HepG2 (cell line): ENCODE measurements at regions not wholly inside any gene's neighbourhood (a gene's known extent, or its start where the extent isn't known, plus 50 kb on each side); places are given as distances from the start of the nearest gene placed in this dataset.

Experiments
- ARNT ChIP-seq: fragments of 450-650 bp; IDR thresholded peaks from 2 replicates; pipeline ENCODE4 v1.6.1; 2017
- CEBPB ChIP-seq: IDR thresholded peaks from 2 replicates; pipeline ENCODE4 v1.6.1; 2011; ENCODE audit warnings: low read depth, low read length, improper control_type of control experiment, borderline replicate concordance
- CREB1 ChIP-seq, 2 experiments: fragments of 450-650 bp in 1 of 2; IDR thresholded peaks; 2 replicates each; pipeline ENCODE4 v1.6.1; 2016 to 2017; ENCODE audit warnings: control low read depth in 1 of 2, mild to moderate bottlenecking in 1 of 2, missing compliant biosample characterization in 1 of 2, missing genetic modification characterization in 1 of 2
- DPF2 ChIP-seq: sonication (generic); formaldehyde crosslinking; IDR thresholded peaks from 2 replicates; pipeline ENCODE4 v1.4.0; 2020; ENCODE audit warnings: mild to moderate bottlenecking, low read depth, missing genetic modification reagents, borderline replicate concordance
- ESRRA ChIP-seq: sonication (generic); formaldehyde crosslinking; IDR thresholded peaks from 2 replicates; pipeline ENCODE4 v1.5.1; 2020; ENCODE audit warnings: mild to moderate bottlenecking, low read depth, missing genetic modification reagents
- ETV6 ChIP-seq: sonication (generic); formaldehyde crosslinking; conservative IDR thresholded peaks from 2 replicates; pipeline ENCODE4 v1.4.0; 2020; ENCODE audit warnings: missing genetic modification reagents
- KDM1A ChIP-seq: IDR thresholded peaks from 2 replicates; pipeline ENCODE4 v1.6.1; 2016; ENCODE audit warnings: missing compliant biosample characterization
- MBNL3 ChIP-seq: fragments of 250-450 bp; sonication (Bioruptor Pico); conservative IDR thresholded peaks from 2 replicates; pipeline ENCODE4 v1.8.0; 2022; ENCODE audit warnings: mild to moderate bottlenecking, inconsistent platforms
- POGZ ChIP-seq: sonication (generic); formaldehyde crosslinking; IDR thresholded peaks from 2 replicates; pipeline ENCODE4 v1.4.0; 2020; ENCODE audit warnings: mild to moderate bottlenecking, missing genetic modification reagents
- POLR2A ChIP-seq, 2 experiments: IDR thresholded peaks; 2 replicates each; pipeline ENCODE4 v1.6.1; 2011; ENCODE audit warnings: low read depth in 2 of 2, low read length in 2 of 2, mild to moderate bottlenecking in 1 of 2, moderate library complexity in 1 of 2; ENCODE audit not compliant: insufficient read depth in 1 of 2
- PRPF4 ChIP-seq: fragments of 200-400 bp; formaldehyde crosslinking; IDR thresholded peaks from 2 replicates; pipeline ENCODE4 v1.6.1; 2016; ENCODE audit warnings: low read length, low read depth; ENCODE audit not compliant: poor library complexity, severe bottlenecking
- RARG ChIP-seq: sonication (generic); formaldehyde crosslinking; IDR thresholded peaks from 2 replicates; pipeline ENCODE4 v1.4.0; 2020; ENCODE audit warnings: low read depth, mild to moderate bottlenecking, missing genetic modification reagents
- SAP130 ChIP-seq: IDR thresholded peaks from 2 replicates; pipeline ENCODE4 v1.6.1; 2016; ENCODE audit warnings: low read depth
- TGIF2 ChIP-seq: IDR thresholded peaks from 2 replicates; pipeline ENCODE4 v1.6.1; 2016; ENCODE audit warnings: control low read depth, missing compliant biosample characterization
- ZNF260 ChIP-seq: sonication (generic); formaldehyde crosslinking; IDR thresholded peaks from 2 replicates; pipeline ENCODE4 v1.4.0; 2020; ENCODE audit warnings: missing genetic modification reagents, low read depth, mild to moderate bottlenecking, borderline replicate concordance
- ZNF468 ChIP-seq: sonication (generic); formaldehyde crosslinking; IDR thresholded peaks from 2 replicates; pipeline ENCODE4 v1.8.0; 2022; ENCODE audit warnings: mild to moderate bottlenecking, moderate library complexity, missing genetic modification reagents
- ZNF510 ChIP-seq: sonication (generic); formaldehyde crosslinking; IDR thresholded peaks from 2 replicates; pipeline ENCODE4 v1.4.0; 2020; ENCODE audit warnings: low read depth, mild to moderate bottlenecking, missing genetic modification reagents
- ZNF780A ChIP-seq: sonication (generic); formaldehyde crosslinking; IDR thresholded peaks from 2 replicates; pipeline ENCODE4 v1.8.0; 2022; ENCODE audit warnings: mild to moderate bottlenecking, missing genetic modification reagents, moderate library complexity
- TF ChIP-seq, protein P1 (sequence below): sonication (generic); formaldehyde crosslinking; IDR thresholded peaks from 2 replicates; pipeline ENCODE4 v1.5.0; 2020; ENCODE audit warnings: missing genetic modification reagents
- TF ChIP-seq, protein P2 (sequence below): IDR thresholded peaks from 2 replicates; pipeline ENCODE4 v1.6.1; 2018; ENCODE audit warnings: missing genetic modification reagents
- TF ChIP-seq, protein P3 (sequence below): IDR thresholded peaks from 2 replicates; pipeline ENCODE4 v1.6.1; 2018; ENCODE audit warnings: missing genetic modification reagents, mild to moderate bottlenecking, missing compliant biosample characterization
- TF ChIP-seq, protein P4 (sequence below): IDR thresholded peaks from 2 replicates; pipeline ENCODE4 v1.6.1; 2012; ENCODE audit warnings: low read depth, low read length, improper control_type of control experiment
- TF ChIP-seq, protein P5 (sequence below): IDR thresholded peaks from 2 replicates; pipeline ENCODE4 v1.6.1; 2016; ENCODE audit warnings: missing genetic modification reagents, missing compliant biosample characterization
- TF ChIP-seq, protein P6 (sequence below): sonication (generic); formaldehyde crosslinking; IDR thresholded peaks from 2 replicates; pipeline ENCODE4 v1.4.0; 2020; ENCODE audit warnings: missing genetic modification reagents

DNA sequence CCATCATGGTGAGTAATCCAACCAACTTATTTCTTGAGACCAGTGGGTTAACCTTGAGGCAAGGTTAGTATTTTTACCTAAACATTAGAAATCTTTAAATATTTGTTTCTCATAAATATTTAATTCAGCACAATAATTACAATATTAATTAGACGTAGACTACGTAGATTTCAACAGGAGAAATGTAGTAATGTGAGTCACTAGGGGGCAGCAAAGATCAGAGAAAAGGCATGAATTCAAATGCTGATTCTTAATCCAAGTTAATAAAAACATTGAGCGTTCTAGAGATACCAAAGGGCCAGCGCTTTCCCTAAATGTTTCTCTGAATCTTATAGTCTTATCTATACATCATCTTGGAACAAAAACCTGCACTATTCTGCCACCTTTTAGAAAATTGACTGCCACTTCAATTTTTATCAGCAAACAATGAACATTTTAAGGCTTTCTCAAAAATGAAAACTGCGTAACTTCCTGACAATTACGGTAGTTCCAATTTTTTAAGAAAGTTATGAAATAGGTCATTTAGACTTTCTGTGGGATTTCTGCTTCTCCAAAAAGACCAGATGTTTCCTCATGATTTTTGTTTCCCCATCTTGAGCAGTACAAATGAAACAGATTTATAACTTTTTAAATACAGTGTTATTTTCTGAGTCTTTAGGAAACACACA is 180.7 kb downstream of the GASK1B start (continued):
- TF ChIP-seq POGZ (CRISPR knock-in tag) (no peak), CREB1 (IDR thresholded peaks at IDR 0.05) (no peak), CREB1 (CRISPR knock-in tag; IDR thresholded peaks at IDR 0.05) (peak; percentile 35), PRPF4 (no peak), MBNL3 (CRISPR knock-in tag) (no peak), ZNF468 (CRISPR knock-in tag) (no peak), CEBPB (no peak), ZNF510 (CRISPR knock-in tag) (no peak), RARG (CRISPR knock-in tag) (no peak), ARNT (no peak), ZNF780A (CRISPR knock-in tag) (no peak), POLR2A (IDR thresholded peaks at IDR 0.05; ENCODE audit: insufficient read depth in 1 of 2, low read depth in 2 of 2, low read length in 2 of 2) (no peak), TGIF2 (CRISPR knock-in tag) (no peak), ESRRA (CRISPR knock-in tag) (no peak), KDM1A (CRISPR knock-in tag) (no peak), ZNF260 (CRISPR knock-in tag) (no peak), SAP130 (CRISPR knock-in tag) (no peak; the same call in 1 of the 2 replicates), DPF2 (no peak), ETV6 (no peak)
- TF ChIP-seq, protein P1, sequence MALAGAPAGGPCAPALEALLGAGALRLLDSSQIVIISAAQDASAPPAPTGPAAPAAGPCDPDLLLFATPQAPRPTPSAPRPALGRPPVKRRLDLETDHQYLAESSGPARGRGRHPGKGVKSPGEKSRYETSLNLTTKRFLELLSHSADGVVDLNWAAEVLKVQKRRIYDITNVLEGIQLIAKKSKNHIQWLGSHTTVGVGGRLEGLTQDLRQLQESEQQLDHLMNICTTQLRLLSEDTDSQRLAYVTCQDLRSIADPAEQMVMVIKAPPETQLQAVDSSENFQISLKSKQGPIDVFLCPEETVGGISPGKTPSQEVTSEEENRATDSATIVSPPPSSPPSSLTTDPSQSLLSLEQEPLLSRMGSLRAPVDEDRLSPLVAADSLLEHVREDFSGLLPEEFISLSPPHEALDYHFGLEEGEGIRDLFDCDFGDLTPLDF (CRISPR knock-in tag), result 0 out of 2 replicates have a peak, but pooled peaks have one; percentile 28
- TF ChIP-seq, protein P2, sequence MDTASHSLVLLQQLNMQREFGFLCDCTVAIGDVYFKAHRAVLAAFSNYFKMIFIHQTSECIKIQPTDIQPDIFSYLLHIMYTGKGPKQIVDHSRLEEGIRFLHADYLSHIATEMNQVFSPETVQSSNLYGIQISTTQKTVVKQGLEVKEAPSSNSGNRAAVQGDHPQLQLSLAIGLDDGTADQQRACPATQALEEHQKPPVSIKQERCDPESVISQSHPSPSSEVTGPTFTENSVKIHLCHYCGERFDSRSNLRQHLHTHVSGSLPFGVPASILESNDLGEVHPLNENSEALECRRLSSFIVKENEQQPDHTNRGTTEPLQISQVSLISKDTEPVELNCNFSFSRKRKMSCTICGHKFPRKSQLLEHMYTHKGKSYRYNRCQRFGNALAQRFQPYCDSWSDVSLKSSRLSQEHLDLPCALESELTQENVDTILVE (CRISPR knock-in tag), result no peak
- TF ChIP-seq, protein P3, sequence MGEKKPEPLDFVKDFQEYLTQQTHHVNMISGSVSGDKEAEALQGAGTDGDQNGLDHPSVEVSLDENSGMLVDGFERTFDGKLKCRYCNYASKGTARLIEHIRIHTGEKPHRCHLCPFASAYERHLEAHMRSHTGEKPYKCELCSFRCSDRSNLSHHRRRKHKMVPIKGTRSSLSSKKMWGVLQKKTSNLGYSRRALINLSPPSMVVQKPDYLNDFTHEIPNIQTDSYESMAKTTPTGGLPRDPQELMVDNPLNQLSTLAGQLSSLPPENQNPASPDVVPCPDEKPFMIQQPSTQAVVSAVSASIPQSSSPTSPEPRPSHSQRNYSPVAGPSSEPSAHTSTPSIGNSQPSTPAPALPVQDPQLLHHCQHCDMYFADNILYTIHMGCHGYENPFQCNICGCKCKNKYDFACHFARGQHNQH, result no peak
- TF ChIP-seq, protein P4, sequence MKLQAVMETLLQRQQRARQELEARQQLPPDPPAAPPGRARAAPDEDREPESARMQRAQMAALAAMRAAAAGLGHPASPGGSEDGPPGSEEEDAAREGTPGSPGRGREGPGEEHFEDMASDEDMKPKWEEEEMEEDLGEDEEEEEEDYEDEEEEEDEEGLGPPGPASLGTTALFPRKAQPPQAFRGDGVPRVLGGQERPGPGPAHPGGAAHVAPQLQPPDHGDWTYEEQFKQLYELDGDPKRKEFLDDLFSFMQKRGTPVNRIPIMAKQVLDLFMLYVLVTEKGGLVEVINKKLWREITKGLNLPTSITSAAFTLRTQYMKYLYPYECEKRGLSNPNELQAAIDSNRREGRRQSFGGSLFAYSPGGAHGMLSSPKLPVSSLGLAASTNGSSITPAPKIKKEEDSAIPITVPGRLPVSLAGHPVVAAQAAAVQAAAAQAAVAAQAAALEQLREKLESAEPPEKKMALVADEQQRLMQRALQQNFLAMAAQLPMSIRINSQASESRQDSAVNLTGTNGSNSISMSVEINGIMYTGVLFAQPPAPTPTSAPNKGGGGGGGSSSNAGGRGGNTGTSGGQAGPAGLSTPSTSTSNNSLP, result peak; percentile 99
- TF ChIP-seq, protein P5, sequence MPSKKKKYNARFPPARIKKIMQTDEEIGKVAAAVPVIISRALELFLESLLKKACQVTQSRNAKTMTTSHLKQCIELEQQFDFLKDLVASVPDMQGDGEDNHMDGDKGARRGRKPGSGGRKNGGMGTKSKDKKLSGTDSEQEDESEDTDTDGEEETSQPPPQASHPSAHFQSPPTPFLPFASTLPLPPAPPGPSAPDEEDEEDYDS (CRISPR knock-in tag), result no peak
- TF ChIP-seq, protein P6, sequence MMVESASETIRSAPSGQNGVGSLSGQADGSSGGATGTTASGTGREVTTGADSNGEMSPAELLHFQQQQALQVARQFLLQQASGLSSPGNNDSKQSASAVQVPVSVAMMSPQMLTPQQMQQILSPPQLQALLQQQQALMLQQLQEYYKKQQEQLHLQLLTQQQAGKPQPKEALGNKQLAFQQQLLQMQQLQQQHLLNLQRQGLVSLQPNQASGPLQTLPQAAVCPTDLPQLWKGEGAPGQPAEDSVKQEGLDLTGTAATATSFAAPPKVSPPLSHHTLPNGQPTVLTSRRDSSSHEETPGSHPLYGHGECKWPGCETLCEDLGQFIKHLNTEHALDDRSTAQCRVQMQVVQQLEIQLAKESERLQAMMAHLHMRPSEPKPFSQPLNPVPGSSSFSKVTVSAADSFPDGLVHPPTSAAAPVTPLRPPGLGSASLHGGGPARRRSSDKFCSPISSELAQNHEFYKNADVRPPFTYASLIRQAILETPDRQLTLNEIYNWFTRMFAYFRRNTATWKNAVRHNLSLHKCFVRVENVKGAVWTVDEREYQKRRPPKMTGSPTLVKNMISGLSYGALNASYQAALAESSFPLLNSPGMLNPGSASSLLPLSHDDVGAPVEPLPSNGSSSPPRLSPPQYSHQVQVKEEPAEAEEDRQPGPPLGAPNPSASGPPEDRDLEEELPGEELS (CRISPR knock-in tag), result no peak
